ENCODE measurements at regions not wholly inside any gene's neighbourhood (a gene's known extent, or its start where the extent isn't known, plus 50 kb on each side); places are given as distances from the start of the nearest gene placed in this dataset.

DNA sequence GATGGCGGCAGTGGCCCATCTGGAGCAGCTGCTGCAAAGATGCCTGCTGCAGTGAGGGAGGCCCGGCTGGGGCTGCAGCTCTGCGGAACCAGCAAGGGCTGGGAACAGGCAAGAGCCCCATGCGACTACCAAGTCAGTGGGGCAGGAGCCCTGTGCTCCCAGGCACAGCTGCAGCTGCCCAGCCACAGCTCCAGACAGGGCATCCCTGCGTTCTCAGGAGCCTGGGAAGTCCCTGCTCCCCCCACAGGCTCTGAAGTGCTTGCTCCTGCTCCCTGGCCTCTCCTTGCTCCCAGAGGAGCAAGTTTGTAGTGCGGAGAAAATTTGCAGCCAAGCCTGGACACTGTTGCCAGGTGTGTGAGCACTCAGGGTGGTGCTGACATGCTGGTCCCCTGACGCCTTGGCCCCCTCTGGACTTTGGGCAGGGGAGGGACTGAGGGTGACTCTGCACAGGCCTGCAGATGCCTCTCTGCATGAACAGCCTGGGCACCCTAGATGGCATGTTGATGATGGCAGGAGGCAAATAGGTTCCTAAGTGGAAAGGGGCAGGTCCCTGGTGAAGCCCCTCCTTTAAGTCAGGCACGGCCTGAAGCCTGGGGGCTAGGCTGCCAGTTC is 105.6 kb downstream of the LYZL1 start:
- intact Hi-C loops (cut with DNase I): no loop called here
- H3K4me1 ChIP-seq: no peaks in the 10 kb centered on the region
- TF ChIP-seq, protein P1, sequence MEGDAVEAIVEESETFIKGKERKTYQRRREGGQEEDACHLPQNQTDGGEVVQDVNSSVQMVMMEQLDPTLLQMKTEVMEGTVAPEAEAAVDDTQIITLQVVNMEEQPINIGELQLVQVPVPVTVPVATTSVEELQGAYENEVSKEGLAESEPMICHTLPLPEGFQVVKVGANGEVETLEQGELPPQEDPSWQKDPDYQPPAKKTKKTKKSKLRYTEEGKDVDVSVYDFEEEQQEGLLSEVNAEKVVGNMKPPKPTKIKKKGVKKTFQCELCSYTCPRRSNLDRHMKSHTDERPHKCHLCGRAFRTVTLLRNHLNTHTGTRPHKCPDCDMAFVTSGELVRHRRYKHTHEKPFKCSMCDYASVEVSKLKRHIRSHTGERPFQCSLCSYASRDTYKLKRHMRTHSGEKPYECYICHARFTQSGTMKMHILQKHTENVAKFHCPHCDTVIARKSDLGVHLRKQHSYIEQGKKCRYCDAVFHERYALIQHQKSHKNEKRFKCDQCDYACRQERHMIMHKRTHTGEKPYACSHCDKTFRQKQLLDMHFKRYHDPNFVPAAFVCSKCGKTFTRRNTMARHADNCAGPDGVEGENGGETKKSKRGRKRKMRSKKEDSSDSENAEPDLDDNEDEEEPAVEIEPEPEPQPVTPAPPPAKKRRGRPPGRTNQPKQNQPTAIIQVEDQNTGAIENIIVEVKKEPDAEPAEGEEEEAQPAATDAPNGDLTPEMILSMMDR (IDR thresholded peaks at IDR 0.05): no peak
- no peak overlapping the region for H3K4me3 ChIP-seq
- no peaks in the 10 kb centered on the region for H3K9me3 ChIP-seq
- ATAC-seq (no peak), DNase-seq (no peak)
- H3K27me3 ChIP-seq (ENCODE audit: low read depth): no peaks in the 10 kb centered on the region
- no peaks in the 10 kb centered on the region for H3K36me3 ChIP-seq
- no peak overlapping the region for H3K27ac ChIP-seq

DNA sequence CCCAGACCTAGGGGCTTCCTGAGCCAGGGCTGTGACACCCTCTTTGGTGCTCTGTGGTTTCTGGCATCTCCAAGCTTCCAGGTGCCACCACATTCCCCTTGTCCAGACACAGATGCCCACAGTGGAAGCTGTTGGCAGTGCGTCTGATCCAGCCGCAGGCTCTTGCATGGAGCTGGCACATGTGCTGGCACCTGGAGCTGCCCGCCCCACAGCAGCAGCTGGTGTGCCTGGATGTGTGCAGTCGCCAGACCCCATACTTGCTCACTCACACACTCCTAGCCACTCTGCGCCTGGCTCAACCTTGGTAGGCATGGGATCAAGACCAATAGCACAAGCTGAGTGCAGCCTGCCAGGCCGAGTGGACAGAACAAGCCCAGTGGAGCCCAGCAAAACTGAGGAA is 106.5 kb downstream of the LYZL1 start:
- no peak for DNase-seq
- ATAC-seq: no peak
- intact Hi-C loops (cut with DNase I): no loop called here
- Histone ChIP-seq H3K27ac (no peak overlapping the region), H3K27me3 (ENCODE audit: low read depth) (no peaks in the 10 kb centered on the region), H3K4me3 (no peak overlapping the region), H3K36me3 (no peaks in the 10 kb centered on the region), H3K9me3 (no peaks in the 10 kb centered on the region), H3K4me1 (no peaks in the 10 kb centered on the region)
- TF ChIP-seq, protein P1 (IDR thresholded peaks at IDR 0.05): no peak

DNA sequence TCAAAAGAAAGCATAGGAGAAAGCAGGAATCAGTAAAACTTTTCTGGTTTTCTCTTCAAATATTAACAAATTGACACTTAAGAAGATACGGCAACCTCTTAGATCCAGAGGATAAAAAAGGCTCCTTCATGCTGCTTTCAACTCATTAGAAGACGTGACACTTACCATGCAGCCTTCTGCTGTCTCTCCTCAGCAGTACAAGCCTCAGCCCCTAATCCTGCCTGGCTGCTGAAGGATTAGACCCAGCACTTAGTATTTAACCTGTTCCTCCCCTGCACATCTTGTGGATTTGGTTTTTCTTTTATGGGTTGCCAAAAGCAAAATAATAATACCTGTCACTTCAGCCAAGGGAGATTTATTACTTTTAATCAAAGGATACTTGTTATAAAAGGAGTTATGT is 108.4 kb downstream of the LYZL1 start:
- H3K36me3 ChIP-seq: no peaks in the 10 kb centered on the region
- peaks cover 4% of the 10 kb centered on the region for H3K9me3 ChIP-seq
- no peak for ATAC-seq
- no peak overlapping the region for H3K27ac ChIP-seq
- intact Hi-C loops (cut with DNase I): no loop called here
- no peak overlapping the region for H3K4me3 ChIP-seq
- TF ChIP-seq, protein P1 (IDR thresholded peaks at IDR 0.05): no peak
- no peaks in the 10 kb centered on the region for H3K4me1 ChIP-seq
- H3K27me3 ChIP-seq (ENCODE audit: low read depth): no peaks in the 10 kb centered on the region
- no peak for DNase-seq

GRCh38 chr10:29403208-29403607 is 114.3 kb downstream of the LYZL1 start:
- no peak for ATAC-seq
- TF ChIP-seq, protein P1 (IDR thresholded peaks at IDR 0.05): no peak

DNA sequence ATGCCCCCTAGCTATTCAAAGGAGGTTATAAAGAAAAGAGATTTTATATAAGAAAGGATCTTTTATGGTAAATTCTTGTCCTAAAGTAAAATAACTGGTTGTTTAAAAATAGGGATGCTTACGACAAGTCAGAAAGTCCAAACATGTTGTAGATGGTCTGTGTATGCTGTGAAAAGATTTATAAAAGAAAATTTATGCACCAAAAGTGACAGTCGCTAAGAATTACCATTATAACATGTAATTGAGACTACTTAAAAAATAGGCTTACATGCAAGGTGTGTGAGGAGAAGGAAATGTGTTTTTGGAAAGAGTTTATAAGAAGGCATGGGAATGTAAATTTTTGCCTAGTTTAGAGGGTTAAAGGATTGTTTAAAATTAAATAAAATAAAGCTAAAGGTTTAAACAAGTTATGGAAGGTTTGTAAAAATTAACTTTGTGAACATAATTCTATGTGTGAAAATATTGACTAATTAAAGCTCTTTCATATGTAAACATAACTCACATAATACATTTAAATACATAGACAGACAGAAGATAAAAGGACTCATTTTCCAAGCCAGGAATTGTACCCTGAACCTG is 118.5 kb downstream of the LYZL1 start:
- no peak for ATAC-seq
- Histone ChIP-seq H3K4me3 (no peak overlapping the region), H3K4me1 (peaks cover 26% of the 10 kb centered on the region), H3K36me3 (no peaks in the 10 kb centered on the region), H3K9me3 (no peaks in the 10 kb centered on the region), H3K27ac (no peak overlapping the region), H3K27me3 (ENCODE audit: low read depth) (no peaks in the 10 kb centered on the region)
- TF ChIP-seq, protein P1 (IDR thresholded peaks at IDR 0.05): no peak
- intact Hi-C loops (cut with DNase I): no loop called here
- DNase-seq: no peak

More at GRCh38 chr10:29403208-29403607, 114.3 kb downstream of the LYZL1 start:
- Histone ChIP-seq H3K4me3 (no peak overlapping the region), H3K36me3 (no peaks in the 10 kb centered on the region), H3K27me3 (ENCODE audit: low read depth) (no peaks in the 10 kb centered on the region), H3K4me1 (no peaks in the 10 kb centered on the region), H3K9me3 (peaks cover 4% of the 10 kb centered on the region), H3K27ac (no peak overlapping the region)
- intact Hi-C loops (cut with DNase I): no loop called here
- DNase-seq: no peak

Measured in lower lobe of right lung (tissue), 2 donors.